CD4-positive, alpha-beta T cell treated with Interferon gamma for 1 hour (primary cell): ENCODE measurements at regions not wholly inside any gene's neighbourhood (a gene's known extent, or its start where the extent isn't known, plus 50 kb on each side); places are given as distances from the start of the nearest gene placed in this dataset.
"Not testable (repeated sequence)": the region's sequence is repeated elsewhere in the genome, so short reads cannot be mapped to it uniquely, and the experiment has no call there.

ENCODE experiments used
- DNase-seq: peaks from one replicate; pipeline ENCODE4 v3.0.0-alpha.2; 2020

- no peak for DNase-seq
Measured at GRCh38 chr7:148472406-148472805, 118.2 kb upstream of the C7orf33 start.

DNA sequence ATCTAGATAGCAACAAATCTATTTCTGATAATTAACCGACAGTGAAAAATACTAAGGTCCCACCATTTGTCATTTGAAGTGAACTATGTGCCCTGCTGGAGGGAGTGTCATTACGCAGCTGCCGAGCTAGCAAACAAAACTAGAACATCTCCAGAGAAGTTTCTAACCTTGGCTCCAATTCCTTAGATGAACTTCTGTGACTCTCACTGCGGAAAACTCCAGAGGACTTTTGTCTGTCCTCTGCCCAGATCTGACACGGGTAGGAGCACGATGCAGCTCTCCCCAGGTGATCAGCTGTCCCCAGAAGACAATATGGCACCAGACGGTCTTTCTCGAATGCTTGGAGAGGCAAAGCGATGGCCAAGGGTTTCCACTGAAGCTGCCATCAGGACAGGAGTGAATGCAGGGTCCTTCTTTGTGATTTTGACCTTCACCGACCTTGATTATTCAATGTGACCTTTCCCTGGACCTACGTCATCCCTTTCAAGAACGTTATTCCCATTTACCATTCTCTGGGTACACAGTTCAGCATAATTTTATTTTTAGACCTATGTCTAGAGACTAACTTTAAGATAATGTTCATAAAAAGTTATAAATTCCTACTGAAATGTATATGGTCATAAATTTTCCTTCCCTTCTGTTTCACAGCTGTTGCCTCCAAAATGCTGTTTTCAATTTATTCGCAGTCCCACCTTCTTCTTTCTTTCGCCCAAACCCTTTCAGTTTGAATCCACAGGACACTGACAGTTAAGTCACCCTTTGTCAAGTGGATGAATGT, 116.7 kb upstream of the C7orf33 start:
- no peak for DNase-seq

DNA sequence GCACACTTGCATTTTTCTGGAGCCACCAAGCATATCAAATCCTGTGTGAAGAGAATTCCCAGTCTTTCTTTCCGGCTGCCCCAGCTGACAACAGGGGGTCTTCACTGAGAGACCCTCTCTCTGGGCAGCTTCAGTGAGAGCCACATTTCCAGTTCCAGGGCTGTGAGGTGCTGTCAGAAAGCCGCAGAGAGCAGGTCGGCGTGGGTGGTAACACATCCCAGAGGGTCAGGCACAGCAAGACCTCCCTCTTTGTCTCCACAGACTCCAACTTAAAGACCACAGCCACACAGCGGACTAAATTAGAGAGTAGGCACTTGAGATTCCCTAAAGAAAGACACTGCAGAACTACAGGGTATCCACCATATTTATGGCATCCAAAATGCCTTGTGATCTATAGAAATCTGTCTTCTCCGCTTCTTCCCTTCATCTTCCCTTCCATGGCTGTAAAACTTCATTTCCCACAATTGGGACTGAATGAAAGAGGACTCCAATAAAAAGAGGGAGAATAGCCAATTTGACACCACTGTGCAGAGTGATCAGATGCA, 116.0 kb upstream of the C7orf33 start:
- DNase-seq: no peak

DNA sequence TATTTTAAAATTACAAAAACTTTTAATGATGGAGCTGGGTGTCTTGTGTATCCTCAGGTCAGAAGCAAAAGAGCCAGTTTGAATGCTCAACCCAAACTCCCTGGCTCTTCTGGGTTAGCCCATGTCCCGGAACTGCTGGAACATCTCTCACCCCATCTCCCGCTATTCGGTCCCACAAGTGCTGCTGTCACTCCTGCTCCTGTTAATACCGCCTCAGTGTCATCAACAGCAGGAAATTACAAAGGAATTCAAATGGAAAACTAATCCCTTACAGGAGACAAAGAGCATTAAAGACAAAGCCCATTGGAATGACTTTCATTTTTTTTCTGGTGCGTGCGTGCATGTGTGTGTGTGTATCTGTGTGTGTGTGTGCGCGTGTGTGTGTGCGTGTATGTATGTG, 112.0 kb upstream of the C7orf33 start:
- no peak for DNase-seq

DNA sequence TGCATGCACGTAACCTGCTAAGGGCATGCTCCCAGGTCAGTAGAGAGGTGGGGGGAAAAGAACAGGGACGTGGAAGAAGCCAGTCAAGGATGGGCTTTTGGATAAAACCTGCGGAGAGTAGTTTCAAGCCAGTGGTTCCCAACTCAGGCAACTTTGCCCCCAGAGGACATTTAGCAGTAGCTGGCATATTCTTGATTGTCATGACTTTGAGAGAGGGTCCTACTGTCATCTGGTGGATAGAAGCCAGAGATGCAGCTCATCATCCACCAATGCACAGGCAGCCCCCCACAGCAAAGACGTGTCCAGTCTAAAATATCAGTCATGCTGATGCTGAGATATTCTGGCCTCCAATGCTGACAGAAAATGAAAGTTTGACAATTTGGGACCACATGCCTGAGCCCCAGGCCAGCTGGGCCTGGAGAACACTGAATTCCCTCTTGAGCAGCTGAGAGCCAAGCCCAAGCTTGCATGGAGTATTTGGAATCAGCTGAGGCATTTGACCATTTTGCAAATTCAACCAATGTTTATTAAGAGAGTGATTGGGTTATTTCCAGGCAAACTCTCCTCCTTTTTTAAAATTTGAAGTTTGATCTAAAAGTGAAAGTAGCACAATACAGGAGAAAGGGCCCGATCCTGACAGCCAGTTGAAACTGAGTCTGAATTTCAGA, 110.0 kb upstream of the C7orf33 start:
- DNase-seq: no peak

- no peak for DNase-seq
Measured at GRCh38 chr7:148481147-148481526, 109.4 kb upstream of the C7orf33 start.

- no peak for DNase-seq
Measured at GRCh38 chr7:148481971-148482626, 108.5 kb upstream of the C7orf33 start.

- no peak for DNase-seq
Measured at GRCh38 chr7:148483515-148484308, 106.9 kb upstream of the C7orf33 start.

DNA sequence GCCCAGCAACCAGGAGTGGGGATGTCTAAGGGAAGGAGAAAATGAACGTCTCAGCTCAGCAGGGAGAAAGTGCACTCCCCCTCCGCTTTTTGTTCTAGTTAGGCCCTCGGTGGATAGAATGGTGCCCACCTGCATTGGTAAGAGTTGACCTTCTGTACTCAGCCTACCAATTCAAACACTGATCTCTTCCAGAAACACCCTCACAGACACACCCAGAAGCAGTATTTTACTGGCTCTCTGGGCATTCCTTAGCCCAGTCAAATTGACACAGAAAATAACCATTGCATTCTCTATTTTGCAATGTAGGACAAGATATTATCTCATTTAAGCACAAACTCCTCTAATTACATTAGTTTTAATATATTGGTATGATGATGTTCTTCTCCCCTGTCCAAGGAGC, 106.1 kb upstream of the C7orf33 start:
- no peak for DNase-seq

DNA sequence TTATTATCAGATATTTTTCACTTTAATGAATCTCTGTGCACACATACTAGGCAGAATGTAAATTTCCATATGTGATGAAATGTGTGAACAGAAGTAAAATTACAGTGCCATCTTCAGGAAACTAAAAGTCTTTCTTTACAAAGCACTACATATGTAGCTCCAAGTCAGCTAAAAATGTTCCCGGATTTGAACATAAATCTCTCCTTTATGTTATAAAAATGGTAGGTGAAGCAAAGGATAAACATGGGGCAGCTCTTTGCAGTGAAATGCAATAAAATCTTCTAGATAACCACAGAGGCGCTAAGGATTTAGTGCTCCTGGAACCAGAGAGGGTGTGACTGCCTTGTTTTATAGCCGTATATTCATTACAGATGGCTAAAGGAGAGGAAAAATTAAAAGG, 104.9 kb upstream of the C7orf33 start:
- DNase-seq: no peak

DNA sequence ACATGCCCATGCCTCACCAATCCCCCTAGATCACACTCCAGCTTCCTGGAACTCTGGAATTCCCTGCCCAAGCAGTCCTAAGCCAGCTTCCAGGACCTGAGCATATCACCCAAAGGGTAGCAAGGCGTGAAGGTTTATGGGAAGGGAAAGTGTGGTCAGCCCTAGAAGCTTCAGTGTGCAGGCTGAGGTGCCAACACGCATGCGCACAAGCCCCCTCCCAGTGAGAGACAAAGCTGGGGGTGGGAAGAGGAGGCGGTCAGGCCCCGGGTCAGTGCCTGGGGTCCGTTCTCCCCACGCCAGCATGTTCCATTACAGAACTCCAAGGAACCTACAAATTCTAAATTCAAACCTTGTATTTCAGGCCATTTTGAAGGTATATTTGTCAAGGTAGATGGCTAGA, 103.6 kb upstream of the C7orf33 start:
- DNase-seq: no peak

DNA sequence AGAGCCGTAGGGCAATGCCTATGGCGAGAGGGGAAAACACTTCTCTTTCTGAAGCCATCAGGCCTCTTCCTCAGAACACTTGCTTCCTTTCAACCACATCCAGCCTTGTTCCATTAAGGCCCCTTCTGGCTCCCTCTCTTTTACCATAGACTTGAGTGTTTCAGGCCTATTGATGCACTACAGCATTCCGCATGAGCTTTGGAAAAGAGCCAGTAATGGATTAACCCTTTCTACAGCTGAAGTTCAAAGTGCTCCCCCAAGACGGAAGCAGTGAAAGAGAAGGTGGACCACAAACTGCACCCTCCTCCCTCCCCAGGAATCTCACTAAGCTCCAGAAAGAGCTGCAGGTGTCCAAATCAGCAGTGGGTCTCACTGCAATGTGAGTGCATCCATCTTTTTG, 102.7 kb upstream of the C7orf33 start:
- DNase-seq: no peak

- no peak for DNase-seq
Measured at GRCh38 chr7:148489678-148490077, 100.9 kb upstream of the C7orf33 start.

GRCh38 chr7:148492157-148492860, 98.3 kb upstream of the C7orf33 start:
- DNase-seq: no peak

DNA sequence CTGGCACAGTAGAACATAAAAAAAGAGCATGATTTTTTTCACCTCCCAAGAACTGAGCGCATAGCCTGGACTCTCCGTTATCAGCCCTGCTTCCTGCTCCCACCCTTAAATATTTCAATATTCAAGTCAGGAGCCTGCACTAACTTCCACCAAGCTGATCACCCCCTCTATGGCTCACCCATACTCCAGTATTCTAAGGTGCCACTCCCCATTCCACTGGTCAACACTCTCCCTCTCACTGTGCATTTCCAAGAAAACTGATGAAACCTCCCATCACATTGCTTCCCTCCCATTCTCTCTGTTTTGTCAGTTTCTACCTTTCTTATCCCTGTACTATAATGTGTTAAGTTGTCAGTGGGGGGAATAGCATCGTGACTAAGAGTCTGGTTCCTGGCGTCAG, 95.0 kb upstream of the C7orf33 start:
- DNase-seq: no peak

- no peak for DNase-seq
Measured at GRCh38 chr7:148500978-148501377, 89.6 kb upstream of the C7orf33 start.

- no peak for DNase-seq
Measured at GRCh38 chr7:148503900-148504487, 86.6 kb upstream of the C7orf33 start.

- DNase-seq: no peak
Measured at GRCh38 chr7:148505645-148506375, 84.8 kb upstream of the C7orf33 start.

DNA sequence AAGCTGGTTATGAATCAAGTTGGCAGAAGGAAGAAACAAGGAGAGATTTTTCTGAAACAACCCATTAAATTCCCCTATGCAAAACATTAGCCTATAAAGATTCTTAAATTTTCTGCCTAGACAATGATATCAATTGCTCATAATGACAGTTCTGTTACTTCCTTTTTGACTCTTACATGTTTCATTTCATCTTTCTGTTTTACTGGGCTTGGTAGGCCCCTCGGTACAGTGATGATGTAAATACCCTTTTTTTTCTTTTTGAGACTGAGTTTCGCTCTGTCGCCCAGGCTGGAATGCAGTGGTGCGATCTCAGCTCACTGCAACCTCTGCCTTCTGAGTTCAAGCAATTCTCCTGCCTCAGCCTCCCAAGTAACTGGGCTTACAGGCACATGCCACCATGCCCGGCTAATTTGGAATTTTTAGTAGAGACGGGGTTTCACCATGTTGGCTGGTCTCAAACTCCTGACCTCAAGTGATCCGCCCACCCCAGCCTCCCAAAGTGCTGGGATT, 83.4 kb upstream of the C7orf33 start:
- DNase-seq: not testable (repeated sequence)

GRCh38 chr7:148507787-148508186, 82.8 kb upstream of the C7orf33 start:
- DNase-seq: no peak

DNA sequence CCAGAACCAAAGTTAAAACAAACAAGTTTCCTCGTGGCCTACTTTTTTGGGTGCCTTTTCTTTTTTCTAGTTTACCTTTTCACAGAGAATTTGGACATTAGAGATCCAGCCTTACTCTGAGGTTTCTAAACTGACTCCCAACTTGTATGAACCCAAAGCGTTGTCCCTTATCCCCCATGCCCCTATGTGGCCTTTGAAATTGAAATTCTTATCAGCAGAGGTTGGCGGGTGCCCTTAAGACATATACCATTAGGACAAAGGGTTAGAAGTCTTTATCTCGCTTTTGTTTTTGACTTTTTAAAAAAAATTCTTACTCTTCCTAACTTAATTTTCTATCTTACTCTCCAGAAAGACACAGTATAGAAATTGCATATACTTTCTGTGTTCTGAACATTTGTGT, 76.3 kb upstream of the C7orf33 start:
- no peak for DNase-seq
